ENCODE measurements at regions not wholly inside any gene's neighbourhood (a gene's known extent, or its start where the extent isn't known, plus 50 kb on each side); places are given as distances from the start of the nearest gene placed in this dataset.
A peak's percentile ranks its signal among the peaks of the same experiment; 100 is the strongest.
"Not testable (repeated sequence)": the region's sequence is repeated elsewhere in the genome, so short reads cannot be mapped to it uniquely, and the experiment has no call there.

DNA sequence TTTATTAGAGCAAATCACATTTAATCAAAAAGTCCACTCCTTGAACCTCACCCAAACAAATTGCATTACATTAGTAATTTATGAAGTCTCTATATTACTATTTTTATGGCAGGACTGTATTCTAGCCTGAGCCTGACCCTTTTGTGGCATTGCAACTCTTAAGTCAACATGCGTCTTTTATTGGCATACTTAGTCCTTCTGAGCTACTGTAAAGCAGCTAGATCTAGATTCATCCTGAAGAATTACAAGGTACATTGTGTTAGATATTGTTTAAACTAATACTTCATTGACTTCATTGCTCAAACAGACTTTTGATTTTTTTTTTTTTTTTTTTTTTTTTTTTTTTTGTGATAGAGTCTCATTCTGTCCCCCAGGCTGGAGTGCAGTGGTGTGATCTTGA, 1842.5 kb upstream of the CDH9 start:
- no peak for DNase-seq

- no peak for DNase-seq
Observed at GRCh38 chr5:28877050-28877449, 1838.7 kb upstream of the CDH9 start.

DNA sequence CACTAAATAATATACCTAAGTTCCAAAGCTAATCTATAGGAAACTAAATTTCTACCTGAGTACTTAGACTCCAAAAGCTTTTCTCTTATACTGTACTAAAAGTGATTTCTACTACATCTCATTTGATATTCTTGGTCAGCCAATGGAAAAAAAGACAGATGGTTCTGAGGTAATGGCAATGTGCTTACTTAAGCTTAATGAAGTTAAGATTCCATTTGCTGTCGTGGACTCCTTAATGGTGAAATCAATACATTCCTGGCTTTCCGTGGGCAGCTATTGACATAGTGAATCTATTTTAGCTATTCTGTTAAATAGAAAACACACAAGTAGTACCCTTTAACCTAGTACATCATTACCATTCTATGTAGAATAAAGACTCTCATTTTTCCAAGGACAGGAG, 1825.6 kb upstream of the CDH9 start:
- no peak for DNase-seq

DNA sequence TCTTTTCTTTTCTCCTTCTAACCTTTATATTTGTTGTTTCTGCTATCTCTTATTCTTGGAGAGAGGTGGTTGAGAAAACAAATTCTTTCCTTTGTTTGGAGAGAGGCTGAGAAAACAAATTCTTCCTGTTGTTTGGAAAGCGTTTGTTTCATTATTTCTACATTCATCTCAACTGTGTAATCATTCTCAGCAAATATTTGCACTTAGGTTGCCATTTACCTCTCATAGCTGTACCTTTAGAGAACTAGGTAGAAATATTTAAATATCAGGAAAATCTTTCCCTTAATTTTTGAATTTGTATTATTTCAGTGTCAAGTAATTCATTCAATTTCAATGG, 1824.4 kb upstream of the CDH9 start:
- no peak for DNase-seq

- no peak for DNase-seq
Observed at GRCh38 chr5:28862137-28862859, 1823.9 kb upstream of the CDH9 start.

DNA sequence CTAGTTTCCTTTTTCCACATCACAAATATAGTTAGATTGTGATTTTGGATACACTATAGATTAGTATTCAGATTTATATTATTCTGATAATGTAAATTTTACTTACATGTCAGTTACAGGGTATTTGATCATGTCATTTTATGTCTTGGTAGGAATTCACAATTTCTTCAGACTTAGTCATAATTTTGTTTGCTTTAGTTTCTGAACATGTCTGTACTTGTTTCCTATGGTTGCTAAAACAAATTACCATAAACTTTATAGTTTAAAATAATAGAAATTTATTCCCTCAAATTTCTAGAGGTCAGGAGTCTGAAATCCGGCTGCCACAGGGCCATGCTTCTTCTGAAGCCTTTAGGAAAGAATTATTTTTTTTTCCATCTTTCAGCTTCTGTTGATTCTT, 1817.2 kb upstream of the CDH9 start:
- no peak for DNase-seq

DNA sequence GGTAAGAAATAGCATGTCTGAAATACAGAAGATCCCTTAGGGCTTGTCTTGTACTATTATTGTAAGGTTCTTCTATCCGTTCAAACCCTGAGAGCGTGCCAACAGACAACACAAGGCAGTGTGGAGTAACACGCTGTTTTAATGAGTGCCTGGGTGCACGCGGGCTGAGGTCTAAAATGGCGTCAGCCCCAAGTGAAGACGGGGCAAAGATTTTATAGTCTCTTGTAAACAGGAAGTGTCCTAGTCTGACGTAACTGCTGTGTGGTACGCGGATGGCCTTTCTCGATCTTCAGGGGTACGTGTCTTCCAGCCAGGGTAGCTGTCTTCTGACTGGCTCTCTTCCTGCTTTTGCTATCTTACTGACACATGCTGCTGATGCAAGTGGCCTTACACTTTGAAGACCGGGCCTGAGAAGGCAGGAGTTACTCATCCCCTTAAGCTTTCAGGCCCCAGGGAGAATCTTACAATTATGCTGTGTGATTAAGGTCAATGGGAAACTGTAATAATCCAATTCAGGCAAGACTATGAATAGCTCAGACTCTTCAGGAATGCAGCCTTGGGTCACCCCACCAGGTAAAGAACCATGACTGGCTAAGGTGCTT, 1812.0 kb upstream of the CDH9 start:
- no peak for DNase-seq

DNA sequence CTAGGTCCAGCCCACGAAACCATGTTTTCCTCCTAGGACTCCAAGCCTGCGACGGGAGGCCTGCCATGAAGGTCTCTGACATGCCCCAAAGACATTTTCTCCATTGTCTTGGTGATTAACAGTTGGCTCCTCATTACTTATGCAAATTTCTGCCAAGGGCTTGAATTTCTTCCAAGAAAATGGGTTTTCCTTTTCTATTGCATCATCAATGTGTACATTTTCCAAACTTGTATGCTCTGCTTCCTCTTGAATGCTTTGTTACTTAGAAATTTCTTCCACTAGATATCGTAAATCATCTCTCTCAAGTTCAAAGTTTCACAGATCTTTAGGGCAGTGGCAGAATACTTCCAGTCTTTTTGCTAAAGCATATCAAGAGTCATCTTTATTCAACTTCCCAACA, 1792.7 kb upstream of the CDH9 start:
- DNase-seq: no peak

GRCh38 chr5:28823231-28823630, 1784.8 kb upstream of the CDH9 start:
- DNase-seq: no peak

GRCh38 chr5:28822071-28822470, 1783.7 kb upstream of the CDH9 start:
- no peak for DNase-seq

GRCh38 chr5:28810751-28811136, 1772.4 kb upstream of the CDH9 start:
- DNase-seq: no peak

- no peak for DNase-seq
Observed at GRCh38 chr5:28809811-28810750, 1771.7 kb upstream of the CDH9 start.

- no peak for DNase-seq
Observed at GRCh38 chr5:28808967-28809810, 1770.8 kb upstream of the CDH9 start.

GRCh38 chr5:28807195-28807729, 1768.9 kb upstream of the CDH9 start:
- no peak for DNase-seq

- DNase-seq: not testable (repeated sequence)
Observed at GRCh38 chr5:28799035-28799434, 1760.6 kb upstream of the CDH9 start.

GRCh38 chr5:28788954-28789353, 1750.6 kb upstream of the CDH9 start:
- no peak for DNase-seq

- DNase-seq: no peak
Observed at GRCh38 chr5:28780083-28780692, 1741.8 kb upstream of the CDH9 start.

DNA sequence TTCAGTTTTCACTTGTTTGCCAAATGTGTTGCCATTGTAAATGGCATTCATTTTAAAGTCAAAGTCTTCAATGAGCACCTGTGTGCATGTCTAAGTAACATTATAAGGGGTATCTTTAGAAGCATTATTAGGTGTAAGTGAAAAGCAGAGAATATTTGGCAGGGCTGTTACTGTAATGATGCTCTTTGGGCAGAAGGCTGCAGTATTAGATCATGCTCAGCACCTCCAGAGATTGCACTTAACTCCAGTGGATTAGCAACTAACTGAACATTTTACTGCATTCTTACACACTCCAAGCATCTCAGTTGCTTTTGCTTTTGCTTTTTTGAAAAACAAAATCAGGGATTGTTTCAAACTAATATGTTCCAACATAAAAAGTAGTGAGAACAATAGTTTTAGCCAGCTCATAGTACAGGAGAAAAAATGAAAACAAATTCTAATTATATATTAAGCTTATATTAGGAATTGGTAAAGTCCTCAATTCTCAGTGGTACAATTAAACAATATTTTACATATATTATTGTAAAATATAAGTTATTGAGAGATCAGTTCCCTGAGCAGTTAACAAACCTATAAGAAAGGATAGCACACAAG, 1740.9 kb upstream of the CDH9 start:
- no peak for DNase-seq

- no peak for DNase-seq
Observed at GRCh38 chr5:28770307-28770706, 1731.9 kb upstream of the CDH9 start.

- DNase-seq: peak; percentile 9
Observed at GRCh38 chr5:28766565-28767158, 1728.3 kb upstream of the CDH9 start.

- DNase-seq: no peak
Observed at GRCh38 chr5:28751396-28751795, 1713.0 kb upstream of the CDH9 start.

All from occipital lobe (tissue), 1 donor.